ENCODE measurements at regions not wholly inside any gene's neighbourhood (a gene's known extent, or its start where the extent isn't known, plus 50 kb on each side); places are given as distances from the start of the nearest gene placed in this dataset.

DNA sequence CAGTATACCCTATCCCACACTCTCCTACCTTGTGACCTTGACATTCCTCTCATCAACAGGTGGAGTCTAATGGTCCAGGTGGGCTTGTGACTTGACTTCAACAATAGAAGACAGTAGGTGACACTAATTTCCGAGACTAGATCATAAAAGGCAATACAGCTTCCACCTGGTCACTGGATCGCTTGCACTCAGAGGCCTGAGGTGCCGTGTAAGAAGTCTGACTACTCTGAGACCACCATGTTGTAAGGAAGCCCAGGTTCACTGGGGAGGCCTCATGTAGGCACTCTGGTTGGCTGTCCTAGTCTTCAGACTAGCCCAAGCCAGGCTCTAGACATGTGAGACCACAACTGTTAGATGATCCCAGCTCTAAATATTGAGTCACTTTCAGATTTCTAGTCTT lies 370.4 kb downstream of the MID1IP1 start:
- H3K27me3 ChIP-seq (ENCODE audit: insufficient read depth, low read length), result no peaks in the 10 kb centered on the region
- Mint-ChIP-seq H3K27me3 (ENCODE audit: low read depth) (no peaks in the 10 kb centered on the region; the same call in 1 of the 2 replicates), H3K27ac (no peak overlapping the region), H3K36me3 (ENCODE audit: insufficient read depth in 1 of 3, low read depth in 3 of 3) (peaks cover 0 to 2% (median 0%) of the 10 kb centered on the region in 3 experiments; a peak in 1 of 7 replicates), H3K4me3 (no peak overlapping the region), H3K4me1 (peaks cover 8% of the 10 kb centered on the region in 2 experiments; a peak in 3 of 4 replicates), H3K9me3 (peaks cover 49 to 56% of the 10 kb centered on the region in 2 experiments)
- H3K18ac ChIP-seq (ENCODE audit: insufficient read length, low read depth, low read length), result no peak overlapping the region
- H2AFZ ChIP-seq (ENCODE audit: low read length), result no peak overlapping the region
- H3K79me1 ChIP-seq (ENCODE audit: insufficient read depth, low read depth, low read length, poor library complexity, severe bottlenecking), result no peaks in the 10 kb centered on the region
- no peak overlapping the region for H3K9ac ChIP-seq (ENCODE audit: extremely low read depth, insufficient read length, low read length)
- H3K9me3 ChIP-seq (ENCODE audit: control insufficient read depth, low read depth, low read length), result peaks cover 9% of the 10 kb centered on the region
- H3K56ac ChIP-seq (ENCODE audit: insufficient read length, low read depth, low read length), result no peak overlapping the region
- no peak overlapping the region for H2BK20ac ChIP-seq (ENCODE audit: low read depth, low read length, poor library complexity, severe bottlenecking)
- H3K79me2 ChIP-seq (ENCODE audit: insufficient read depth, low read length), result no peaks in the 10 kb centered on the region
- TF ChIP-seq, protein P1, sequence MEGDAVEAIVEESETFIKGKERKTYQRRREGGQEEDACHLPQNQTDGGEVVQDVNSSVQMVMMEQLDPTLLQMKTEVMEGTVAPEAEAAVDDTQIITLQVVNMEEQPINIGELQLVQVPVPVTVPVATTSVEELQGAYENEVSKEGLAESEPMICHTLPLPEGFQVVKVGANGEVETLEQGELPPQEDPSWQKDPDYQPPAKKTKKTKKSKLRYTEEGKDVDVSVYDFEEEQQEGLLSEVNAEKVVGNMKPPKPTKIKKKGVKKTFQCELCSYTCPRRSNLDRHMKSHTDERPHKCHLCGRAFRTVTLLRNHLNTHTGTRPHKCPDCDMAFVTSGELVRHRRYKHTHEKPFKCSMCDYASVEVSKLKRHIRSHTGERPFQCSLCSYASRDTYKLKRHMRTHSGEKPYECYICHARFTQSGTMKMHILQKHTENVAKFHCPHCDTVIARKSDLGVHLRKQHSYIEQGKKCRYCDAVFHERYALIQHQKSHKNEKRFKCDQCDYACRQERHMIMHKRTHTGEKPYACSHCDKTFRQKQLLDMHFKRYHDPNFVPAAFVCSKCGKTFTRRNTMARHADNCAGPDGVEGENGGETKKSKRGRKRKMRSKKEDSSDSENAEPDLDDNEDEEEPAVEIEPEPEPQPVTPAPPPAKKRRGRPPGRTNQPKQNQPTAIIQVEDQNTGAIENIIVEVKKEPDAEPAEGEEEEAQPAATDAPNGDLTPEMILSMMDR (conservative IDR thresholded peaks at IDR 0.05), result no peak
- no peak overlapping the region for H4K91ac ChIP-seq (ENCODE audit: insufficient read length, low read depth, low read length)
- no peak overlapping the region for H3K4ac ChIP-seq (ENCODE audit: low read depth, low read length)
- no peak overlapping the region for H4K8ac ChIP-seq (replicated peaks; ENCODE audit: insufficient read length, low read depth, low read length)
- H3K4me2 ChIP-seq (ENCODE audit: insufficient read depth, insufficient read length, low read length), result no peak overlapping the region
- H4K5ac ChIP-seq (ENCODE audit: insufficient read length, low read depth, low read length), result no peak overlapping the region
- H3T11ph ChIP-seq (ENCODE audit: low read length), result no peak overlapping the region
- H3K23me2 ChIP-seq (ENCODE audit: insufficient read length, low read depth, low read length, poor library complexity, severe bottlenecking), result no peaks in the 10 kb centered on the region
- no peak for DNase-seq
- no peak overlapping the region for H2BK120ac ChIP-seq (ENCODE audit: low read depth, low read length, poor library complexity, severe bottlenecking)
- no peak overlapping the region for H3K23ac ChIP-seq (ENCODE audit: insufficient read length, low read depth, low read length)
- H2BK5ac ChIP-seq (ENCODE audit: insufficient read length, low read length), result no peak overlapping the region
- H4K20me1 ChIP-seq (ENCODE audit: control insufficient read depth, insufficient read depth, insufficient read length), result no peaks in the 10 kb centered on the region
- H2AK5ac ChIP-seq (ENCODE audit: insufficient read length, low read length), result no peak overlapping the region
- H2BK15ac ChIP-seq (ENCODE audit: low read depth, low read length), result no peak overlapping the region
- no peak overlapping the region for H2BK12ac ChIP-seq (ENCODE audit: insufficient read length, low read depth, low read length)
- H3K27ac ChIP-seq (ENCODE audit: insufficient read length, low read depth, low read length), result no peak overlapping the region
- H3K14ac ChIP-seq (ENCODE audit: insufficient read depth, low read length), result no peak overlapping the region
- no CpG with 5 or more reads among the region's 3 CpGs for WGBS (ENCODE audit: extremely low coverage, insufficient read length, low lambda C conversion rate)
- H3K4me1 ChIP-seq (ENCODE audit: insufficient read depth, low read length), result peaks cover 4% of the 10 kb centered on the region; the same call in 1 of the 2 replicates

Measured in H9 (cell line).